Kidney (tissue), 13 donors: ENCODE measurements at regions not wholly inside any gene's neighbourhood (a gene's known extent, or its start where the extent isn't known, plus 50 kb on each side); places are given as distances from the start of the nearest gene placed in this dataset.
"Not testable (repeated sequence)": the region's sequence is repeated elsewhere in the genome, so short reads cannot be mapped to it uniquely, and the experiment has no call there.

Experiments used
- DNase-seq, 5 donors: peaks; one replicate each; pipeline ENCODE4 v3.0.0-alpha.2; 2013 to 2020
- FAIRE-seq: peaks from 2 replicates; lab custom pipeline; 2012; peaks lifted over from hg19 to GRCh38; lab: Jason Lieb, UNC
- H3K27ac ChIP-seq, 2 donors: one replicate each; pipeline ENCODE4 v1.7.0; 2013; ENCODE audit warnings: low read depth in 2 of 2, low read length in 2 of 2, inconsistent platforms in 1 of 2
- H3K27me3 ChIP-seq: one replicate; pipeline ENCODE4 v1.7.1; 2013; ENCODE audit warnings: low read length, inconsistent platforms; ENCODE audit not compliant: control insufficient read depth, insufficient read depth
- H3K36me3 ChIP-seq, 3 donors: one replicate each; pipeline versions ENCODE4 v1.7.0 to v1.7.1; 2013; ENCODE audit warnings: low read length in 3 of 3, control low read depth in 1 of 3, inconsistent platforms in 1 of 3; ENCODE audit not compliant: insufficient read depth in 3 of 3, control insufficient read depth in 2 of 3
- H3K4me1 ChIP-seq, 3 donors: one replicate each; pipeline versions ENCODE4 v1.7.0 to v1.7.1; 2013; ENCODE audit warnings: low read length in 3 of 3, inconsistent platforms in 1 of 3, low read depth in 1 of 3; ENCODE audit not compliant: control insufficient read depth in 2 of 3, insufficient read depth in 2 of 3
- H3K4me3 ChIP-seq, 3 donors: one replicate each; pipeline versions ENCODE4 v1.7.0 to v1.8.1; 2013; ENCODE audit warnings: low read length in 3 of 3, control low read depth in 1 of 3, inconsistent platforms in 1 of 3
- H3K9ac ChIP-seq, 3 donors: one replicate each; pipeline versions ENCODE4 v1.7.0 to v1.7.1; 2013; ENCODE audit warnings: low read length in 3 of 3, control low read depth in 1 of 3, inconsistent platforms in 1 of 3
- H3K9me3 ChIP-seq, 3 donors: one replicate each; pipeline versions ENCODE4 v1.7.0 to v1.7.1; 2013; ENCODE audit warnings: low read length in 3 of 3, control low read depth in 1 of 3, inconsistent platforms in 1 of 3; ENCODE audit not compliant: control insufficient read depth in 2 of 3, insufficient read depth in 1 of 3
- intact Hi-C: fragments of 100-400 bp; cut with DNase I; formaldehyde crosslinking; loops from one replicate; pipeline ENCODE4 v1.11.1; 2022
- TF ChIP-seq, protein P1 (sequence below): IDR thresholded peaks from 3 replicates; pipeline ENCODE4 v1.5.1; 2012; ENCODE audit warnings: mild to moderate bottlenecking, moderate library complexity, borderline replicate concordance; ENCODE audit not compliant: insufficient read depth; ENCODE audit errors: extremely low read depth
- donor health status: control.
- donor health status: control.
- donor health status: control.
- donor health status: control.
- donor health status: control.
- donor health status: DM: yes; HTN: yes; CAD: no.
- donor health status: Normal renal cell carcinoma (clear cell type).

DNA sequence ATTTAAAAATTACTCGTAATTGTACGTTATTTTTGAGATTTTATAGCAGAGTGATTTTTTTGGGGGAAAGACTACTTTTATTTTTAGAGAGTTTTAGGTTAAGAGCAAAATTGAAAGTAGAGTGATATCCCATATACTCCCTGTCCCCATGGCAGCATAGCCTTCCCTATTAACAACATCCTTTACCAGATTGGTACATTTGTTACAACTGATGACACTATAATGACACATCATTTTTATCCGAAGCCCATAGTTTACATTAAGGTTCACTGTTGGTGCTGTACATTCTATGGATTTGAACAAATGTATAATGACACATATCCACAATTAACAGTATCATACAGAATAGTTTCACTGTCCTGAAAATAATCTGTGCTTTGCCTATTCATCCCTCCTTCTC is 1126.4 kb upstream of the CITED2 start:
- Histone ChIP-seq H3K27ac (no peak overlapping the region), H3K4me3 (no peak overlapping the region), H3K9ac (no peak overlapping the region), H3K9me3 (no peaks in the 10 kb centered on the region), H3K27me3 (no peaks in the 10 kb centered on the region), H3K4me1 (no peaks in the 10 kb centered on the region), H3K36me3 (no peaks in the 10 kb centered on the region)
- FAIRE-seq: no peak
- intact Hi-C loops: no loop called here
- no peak for DNase-seq
- TF ChIP-seq, protein P1, sequence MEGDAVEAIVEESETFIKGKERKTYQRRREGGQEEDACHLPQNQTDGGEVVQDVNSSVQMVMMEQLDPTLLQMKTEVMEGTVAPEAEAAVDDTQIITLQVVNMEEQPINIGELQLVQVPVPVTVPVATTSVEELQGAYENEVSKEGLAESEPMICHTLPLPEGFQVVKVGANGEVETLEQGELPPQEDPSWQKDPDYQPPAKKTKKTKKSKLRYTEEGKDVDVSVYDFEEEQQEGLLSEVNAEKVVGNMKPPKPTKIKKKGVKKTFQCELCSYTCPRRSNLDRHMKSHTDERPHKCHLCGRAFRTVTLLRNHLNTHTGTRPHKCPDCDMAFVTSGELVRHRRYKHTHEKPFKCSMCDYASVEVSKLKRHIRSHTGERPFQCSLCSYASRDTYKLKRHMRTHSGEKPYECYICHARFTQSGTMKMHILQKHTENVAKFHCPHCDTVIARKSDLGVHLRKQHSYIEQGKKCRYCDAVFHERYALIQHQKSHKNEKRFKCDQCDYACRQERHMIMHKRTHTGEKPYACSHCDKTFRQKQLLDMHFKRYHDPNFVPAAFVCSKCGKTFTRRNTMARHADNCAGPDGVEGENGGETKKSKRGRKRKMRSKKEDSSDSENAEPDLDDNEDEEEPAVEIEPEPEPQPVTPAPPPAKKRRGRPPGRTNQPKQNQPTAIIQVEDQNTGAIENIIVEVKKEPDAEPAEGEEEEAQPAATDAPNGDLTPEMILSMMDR: no peak

DNA sequence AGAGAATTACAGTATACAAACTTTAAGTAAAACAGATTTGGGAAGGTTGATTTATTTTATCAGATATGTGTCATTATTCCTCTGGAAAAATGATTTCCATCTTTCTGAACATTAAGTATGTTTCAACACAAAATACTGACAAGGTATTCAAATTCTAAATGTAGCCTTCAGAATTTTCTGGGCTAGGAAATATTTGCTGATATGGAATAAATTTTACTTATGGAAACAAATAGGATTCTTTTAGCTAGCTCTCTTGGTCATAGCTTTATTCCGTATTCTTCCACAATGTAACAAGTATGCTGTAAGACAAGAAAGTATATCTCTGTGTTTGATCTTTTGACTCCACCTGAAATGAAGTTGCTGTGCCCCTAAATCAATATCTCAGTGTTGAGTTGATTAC is 1125.2 kb upstream of the CITED2 start:
- no peaks in the 10 kb centered on the region for H3K9me3 ChIP-seq
- H3K9ac ChIP-seq: no peak overlapping the region
- DNase-seq (no peak), FAIRE-seq (no peak)
- H3K36me3 ChIP-seq: no peaks in the 10 kb centered on the region
- no peaks in the 10 kb centered on the region for H3K27me3 ChIP-seq
- H3K4me3 ChIP-seq: no peak overlapping the region
- no peak overlapping the region for H3K27ac ChIP-seq
- H3K4me1 ChIP-seq: no peaks in the 10 kb centered on the region
- TF ChIP-seq, protein P1: no peak
- intact Hi-C loops: no loop called here

DNA sequence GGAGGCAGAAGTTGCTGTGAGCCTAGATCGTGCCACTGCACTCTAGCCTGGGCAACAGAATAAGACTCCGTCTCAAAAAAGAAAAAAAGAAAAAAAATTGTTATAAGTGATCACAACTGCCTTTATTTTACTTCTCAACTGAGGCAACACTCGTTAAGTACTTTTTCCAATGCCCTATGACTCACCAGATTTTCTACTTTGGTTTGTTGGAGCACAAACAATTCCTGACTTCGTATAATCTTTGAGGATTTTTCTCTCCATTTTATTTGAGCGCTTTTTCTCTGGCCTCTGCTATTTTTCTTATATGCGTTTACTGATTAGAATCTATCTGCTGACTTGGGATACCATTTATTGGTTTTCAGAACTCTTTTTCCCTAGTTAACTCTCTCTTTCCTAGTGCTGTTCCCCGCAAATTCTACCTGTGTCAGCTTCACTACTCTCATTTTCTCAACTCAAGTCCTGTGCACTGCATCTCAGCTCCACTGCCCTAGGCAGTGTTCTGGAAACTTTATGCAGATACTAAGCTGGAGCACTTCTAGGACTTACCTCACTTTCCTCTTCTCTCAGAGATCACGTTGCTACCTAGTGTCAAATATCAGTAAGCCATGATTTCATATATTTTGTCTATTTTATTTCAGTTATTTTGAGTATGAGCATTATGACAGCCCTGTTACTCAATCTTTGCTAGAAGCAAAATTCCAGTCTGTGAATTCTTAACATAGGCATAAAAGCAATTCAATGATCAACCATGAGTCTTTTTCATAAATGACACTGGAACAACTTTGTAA is 1120.1 kb upstream of the CITED2 start:
- TF ChIP-seq, protein P1: no peak
- no peaks in the 10 kb centered on the region for H3K27me3 ChIP-seq
- H3K4me1 ChIP-seq: no peaks in the 10 kb centered on the region
- DNase-seq (peak in 1 of 5 donors; percentile 6), FAIRE-seq (no peak)
- no peak overlapping the region for H3K9ac ChIP-seq
- H3K36me3 ChIP-seq: no peaks in the 10 kb centered on the region
- no peaks in the 10 kb centered on the region for H3K9me3 ChIP-seq
- intact Hi-C loops: no loop called here
- H3K27ac ChIP-seq: no peak overlapping the region
- H3K4me3 ChIP-seq: no peak overlapping the region

DNA sequence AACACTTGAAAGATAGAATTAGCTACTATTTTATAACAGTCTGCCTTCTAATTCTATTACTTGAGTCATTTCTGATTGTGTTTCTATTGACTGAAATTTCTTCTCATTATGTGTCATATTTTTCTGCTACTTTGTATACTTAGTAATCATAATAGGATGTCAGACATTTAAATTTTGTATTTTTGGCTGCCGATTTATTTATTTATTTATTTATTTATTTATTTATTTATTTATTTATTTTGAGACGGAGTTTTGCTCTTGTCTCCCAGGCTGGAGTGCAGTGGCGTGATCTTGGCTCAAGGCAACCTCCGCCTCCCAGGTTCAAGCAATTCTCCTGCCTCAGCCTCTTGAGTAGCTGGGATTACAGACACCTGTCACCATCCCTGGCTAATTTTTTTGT is 1119.0 kb upstream of the CITED2 start:
- FAIRE-seq, intact Hi-C loops, H3K27me3 ChIP-seq, H3K27ac ChIP-seq, H3K9me3 ChIP-seq, H3K9ac ChIP-seq, H3K4me3 ChIP-seq, H3K36me3 ChIP-seq, H3K4me1 ChIP-seq, DNase-seq: not testable (repeated sequence)
